Gastroesophageal sphincter (tissue), 3 donors: ENCODE measurements at regions not wholly inside any gene's neighbourhood (a gene's known extent, or its start where the extent isn't known, plus 50 kb on each side); places are given as distances from the start of the nearest gene placed in this dataset.

Experiments used
- CTCF ChIP-seq, 4 experiments: fragments of 200-600 bp in 2 of 4; fragments of 450-650 bp in 2 of 4; sonication (generic) in 1 of 4; IDR thresholded peaks; one replicate each; pipeline ENCODE4 v1.5.1; 2017 to 2019; ENCODE audit warnings: antibody characterized with exemption in 4 of 4, mild to moderate bottlenecking in 2 of 4, moderate library complexity in 2 of 4
- POLR2A ChIP-seq, 2 donors: fragments of 450-650 bp; IDR thresholded peaks; one replicate each; pipeline ENCODE4 v1.6.1; 2017; ENCODE audit warnings: antibody characterized with exemption in 2 of 2, mild to moderate bottlenecking in 2 of 2, moderate library complexity in 1 of 2

GRCh38 chr3:73295876-73296635 lies 234.6 kb downstream of the EBLN2 start:
- TF ChIP-seq POLR2A (IDR thresholded peaks at IDR 0.05) (no peak), CTCF (IDR thresholded peaks at IDR 0.05) (no peak)
